ENCODE measurements at regions not wholly inside any gene's neighbourhood (a gene's known extent, or its start where the extent isn't known, plus 50 kb on each side); places are given as distances from the start of the nearest gene placed in this dataset.

DNA sequence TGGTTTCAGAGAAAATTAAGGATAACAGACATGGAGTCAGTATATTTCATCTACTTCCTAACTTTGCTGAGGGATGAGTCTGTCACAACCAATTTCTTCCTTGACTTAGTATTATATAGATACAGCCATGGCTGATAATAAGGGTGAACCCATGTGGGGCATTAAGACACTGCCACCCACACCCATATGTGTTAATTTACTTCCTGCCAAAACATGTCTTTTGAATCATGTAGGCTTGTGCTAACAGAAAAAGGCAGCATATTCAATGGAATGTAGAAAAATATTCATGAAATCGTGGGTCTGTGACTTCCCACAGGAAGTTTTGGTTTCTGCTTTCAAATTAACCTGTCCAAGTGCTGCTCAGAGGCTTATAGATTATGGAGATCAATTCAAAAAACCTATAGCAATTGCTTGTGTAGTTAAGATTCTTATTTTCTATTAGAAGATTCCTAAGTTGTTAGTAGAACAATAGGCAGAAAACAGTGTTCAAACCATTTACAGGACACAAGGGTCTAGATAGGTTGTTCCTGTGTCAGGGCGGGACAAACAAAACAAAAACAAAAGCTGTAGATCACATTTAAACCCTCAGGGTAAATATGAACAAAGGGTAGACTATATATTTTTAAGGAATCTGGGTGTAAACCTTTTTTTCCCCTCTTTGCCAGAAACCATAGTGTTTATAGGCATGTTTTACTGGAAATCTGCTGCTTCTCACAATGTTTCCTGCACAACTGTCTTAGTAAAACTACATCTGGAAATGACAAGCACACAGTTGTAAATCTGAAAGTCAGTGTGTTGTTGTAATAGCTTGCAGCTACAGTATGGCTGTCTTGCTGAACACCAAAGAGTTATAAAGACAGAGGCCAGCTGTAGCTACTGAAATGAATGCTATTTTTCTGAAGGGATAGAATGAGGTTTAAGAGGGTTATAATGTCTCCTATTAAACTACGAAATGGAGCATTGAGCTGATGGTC is 691.2 kb downstream of the EPHA4 start:
- no peaks in the 10 kb centered on the region for H3K36me3 ChIP-seq (ENCODE audit: insufficient read depth)
- H3K27ac ChIP-seq (ENCODE audit: low read depth): no peak overlapping the region
- no peaks in the 10 kb centered on the region for H3K4me1 ChIP-seq (ENCODE audit: insufficient read depth)
- no peak for DNase-seq (ENCODE audit: extremely low spot score)
- WGBS: 62% methylated on average over 3 of the region's 3 CpGs
- no peak overlapping the region for H3K4me3 ChIP-seq (ENCODE audit: low read depth, low read length)

DNA sequence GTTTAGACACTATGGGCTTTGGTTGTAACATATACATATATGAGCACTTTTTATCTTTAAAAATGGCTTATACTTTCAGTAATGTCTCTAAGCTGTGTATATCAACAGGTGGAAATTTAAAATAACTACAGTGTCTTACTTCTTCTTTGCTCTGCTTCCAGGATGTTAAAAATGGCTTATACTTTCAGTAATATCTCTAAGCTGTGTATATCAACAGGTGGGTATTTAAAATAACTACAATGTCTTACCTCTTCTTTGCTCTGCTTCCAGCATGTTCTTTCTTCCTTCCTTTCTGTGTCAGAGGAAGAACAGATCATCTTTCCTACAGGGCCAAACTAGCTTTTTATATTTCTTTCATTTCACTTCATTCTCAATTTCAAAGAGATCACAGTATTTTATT is 689.6 kb downstream of the EPHA4 start:
- Histone ChIP-seq H3K36me3 (ENCODE audit: insufficient read depth) (no peaks in the 10 kb centered on the region), H3K27ac (ENCODE audit: low read depth) (no peak overlapping the region), H3K4me3 (ENCODE audit: low read depth, low read length) (no peak overlapping the region), H3K4me1 (ENCODE audit: insufficient read depth) (no peaks in the 10 kb centered on the region)
- no peak for DNase-seq (ENCODE audit: extremely low spot score)

DNA sequence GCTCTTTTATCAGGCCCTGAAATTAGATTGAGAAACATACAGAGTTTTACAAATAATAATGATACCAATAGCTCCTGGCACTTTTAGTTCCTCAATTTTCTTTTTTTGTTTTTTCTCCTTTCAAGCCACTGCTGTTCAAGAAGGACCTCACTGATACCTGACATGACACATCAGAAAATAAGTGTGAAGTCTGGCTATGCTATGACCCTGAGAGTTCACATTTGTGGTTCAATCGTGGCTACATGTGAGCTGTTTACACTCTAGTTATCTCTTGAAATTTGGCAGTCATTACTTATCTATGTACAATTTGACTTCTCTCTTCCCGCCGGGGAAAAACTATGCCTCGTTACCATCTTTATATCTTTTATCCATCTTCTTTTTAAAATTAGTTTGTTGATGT is 686.5 kb downstream of the EPHA4 start:
- no peak for DNase-seq (ENCODE audit: extremely low spot score)
- Histone ChIP-seq H3K4me1 (ENCODE audit: insufficient read depth) (no peaks in the 10 kb centered on the region), H3K36me3 (ENCODE audit: insufficient read depth) (no peaks in the 10 kb centered on the region), H3K27ac (ENCODE audit: low read depth) (no peak overlapping the region), H3K4me3 (ENCODE audit: low read depth, low read length) (no peak overlapping the region)
- 75% methylated on average over 4 of the region's 4 CpGs for WGBS

DNA sequence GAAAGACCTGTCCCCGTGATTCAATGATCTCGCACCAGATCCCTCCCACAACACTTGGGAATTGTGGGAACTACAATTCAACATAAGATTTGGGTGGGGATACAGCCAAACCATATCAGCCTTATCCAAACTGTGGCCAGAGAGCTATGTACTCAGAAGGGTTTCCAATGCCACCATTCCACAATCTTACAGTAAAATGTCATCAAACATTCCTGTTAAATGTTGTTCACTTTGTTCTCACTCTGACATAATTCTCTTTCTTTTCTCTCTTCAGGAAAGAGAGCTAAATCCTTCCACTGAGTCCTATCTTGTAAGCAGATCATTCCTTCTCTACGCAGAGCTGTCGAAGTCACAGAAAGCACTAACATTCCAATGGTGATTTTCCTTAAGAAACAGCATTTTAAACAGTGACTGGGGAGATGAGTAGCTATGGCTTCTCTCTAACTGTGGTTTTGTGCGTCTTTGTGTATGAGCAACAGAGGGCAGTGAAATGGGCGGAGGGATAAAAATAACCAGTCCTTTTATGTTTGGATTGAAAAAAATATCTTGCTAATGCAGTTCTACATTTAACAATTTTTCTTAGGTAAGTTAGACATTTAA is 684.7 kb downstream of the EPHA4 start:
- no peak for DNase-seq (ENCODE audit: extremely low spot score)
- Histone ChIP-seq H3K36me3 (ENCODE audit: insufficient read depth) (no peaks in the 10 kb centered on the region), H3K27ac (ENCODE audit: low read depth) (no peak overlapping the region), H3K4me3 (ENCODE audit: low read depth, low read length) (no peak overlapping the region), H3K4me1 (ENCODE audit: insufficient read depth) (no peaks in the 10 kb centered on the region)
- WGBS: 89% methylated on average over 6 of the region's 6 CpGs

DNA sequence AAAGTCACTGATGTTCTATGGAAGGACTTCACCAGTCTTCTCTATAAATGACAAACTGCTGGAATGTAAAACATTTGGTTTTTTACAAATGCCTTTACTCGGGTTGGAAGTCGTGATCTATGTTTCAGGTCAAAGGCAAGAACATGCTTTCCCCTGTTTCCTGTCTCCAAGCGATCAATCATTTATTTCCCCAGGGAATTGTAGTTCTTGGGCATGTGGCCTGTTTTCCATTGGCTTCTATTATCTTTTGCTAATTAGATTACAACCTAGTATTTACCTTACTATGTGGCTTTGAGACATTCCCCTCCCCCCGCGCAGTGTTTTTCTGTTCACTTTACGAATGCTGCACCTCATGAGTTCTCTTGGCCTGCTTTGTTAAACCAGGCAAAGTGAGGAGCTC is 684.2 kb downstream of the EPHA4 start:
- no peaks in the 10 kb centered on the region for H3K4me1 ChIP-seq (ENCODE audit: insufficient read depth)
- H3K4me3 ChIP-seq (ENCODE audit: low read depth, low read length): no peak overlapping the region
- no peak for DNase-seq (ENCODE audit: extremely low spot score)
- H3K36me3 ChIP-seq (ENCODE audit: insufficient read depth): no peaks in the 10 kb centered on the region
- no peak overlapping the region for H3K27ac ChIP-seq (ENCODE audit: low read depth)
- 77% methylated on average over 6 of the region's 6 CpGs for WGBS

DNA sequence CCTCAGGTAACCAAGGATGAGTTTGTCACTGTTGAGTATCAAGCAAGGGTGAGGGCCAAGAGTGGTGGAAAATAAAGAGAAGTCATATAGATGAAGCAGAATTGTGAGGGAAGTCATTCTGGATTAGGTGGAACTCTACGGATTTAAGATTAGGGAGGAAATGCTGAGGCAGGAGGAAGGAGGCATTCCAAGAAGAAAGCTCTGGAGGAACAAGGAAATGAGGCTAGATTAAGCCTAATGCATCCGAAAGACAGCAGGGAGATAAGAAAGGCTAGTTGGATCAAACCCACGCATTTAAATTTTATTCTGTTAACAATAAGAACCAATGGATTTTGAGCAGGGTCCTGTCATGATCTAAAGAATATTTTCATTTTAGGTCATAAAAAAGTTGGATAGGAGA is 681.2 kb downstream of the EPHA4 start:
- H3K4me1 ChIP-seq (ENCODE audit: insufficient read depth): no peaks in the 10 kb centered on the region
- no peak overlapping the region for H3K4me3 ChIP-seq (ENCODE audit: low read depth, low read length)
- WGBS: 54% methylated on average over 3 of the region's 3 CpGs
- no peaks in the 10 kb centered on the region for H3K36me3 ChIP-seq (ENCODE audit: insufficient read depth)
- no peak for DNase-seq (ENCODE audit: extremely low spot score)
- H3K27ac ChIP-seq (ENCODE audit: low read depth): no peak overlapping the region

DNA sequence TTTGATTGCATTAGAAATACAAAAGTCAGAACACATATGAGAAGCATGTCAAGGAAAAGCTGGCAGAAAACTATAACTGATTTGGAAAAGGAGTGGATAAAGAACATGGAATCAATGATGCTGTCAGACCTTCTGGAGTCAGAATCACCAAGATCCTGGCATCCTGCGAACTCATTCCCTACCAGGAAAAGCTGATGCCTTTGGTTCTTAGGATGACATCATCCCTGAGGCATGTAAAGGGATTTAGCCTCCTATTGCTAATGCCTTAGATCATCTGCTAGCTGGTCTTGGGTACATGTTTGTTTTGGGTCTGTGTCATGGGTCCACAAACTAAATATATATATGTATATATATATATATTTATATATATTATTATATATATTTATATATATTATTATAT is 680.7 kb downstream of the EPHA4 start:
- no peak for DNase-seq (ENCODE audit: extremely low spot score)
- Histone ChIP-seq H3K36me3 (ENCODE audit: insufficient read depth) (no peaks in the 10 kb centered on the region), H3K4me1 (ENCODE audit: insufficient read depth) (no peaks in the 10 kb centered on the region), H3K4me3 (ENCODE audit: low read depth, low read length) (no peak overlapping the region), H3K27ac (ENCODE audit: low read depth) (no peak overlapping the region)
- WGBS: 57% methylated on average over 1 of the region's 1 CpG

- Histone ChIP-seq H3K4me1 (ENCODE audit: insufficient read depth) (no peaks in the 10 kb centered on the region), H3K4me3 (ENCODE audit: low read depth, low read length) (no peak overlapping the region), H3K36me3 (ENCODE audit: insufficient read depth) (no peaks in the 10 kb centered on the region), H3K27ac (ENCODE audit: low read depth) (no peak overlapping the region)
- 93% methylated on average over 5 of the region's 5 CpGs for WGBS
- no peak for DNase-seq (ENCODE audit: extremely low spot score)
Observed at GRCh38 chr2:220892018-220892634, 680.0 kb downstream of the EPHA4 start.

DNA sequence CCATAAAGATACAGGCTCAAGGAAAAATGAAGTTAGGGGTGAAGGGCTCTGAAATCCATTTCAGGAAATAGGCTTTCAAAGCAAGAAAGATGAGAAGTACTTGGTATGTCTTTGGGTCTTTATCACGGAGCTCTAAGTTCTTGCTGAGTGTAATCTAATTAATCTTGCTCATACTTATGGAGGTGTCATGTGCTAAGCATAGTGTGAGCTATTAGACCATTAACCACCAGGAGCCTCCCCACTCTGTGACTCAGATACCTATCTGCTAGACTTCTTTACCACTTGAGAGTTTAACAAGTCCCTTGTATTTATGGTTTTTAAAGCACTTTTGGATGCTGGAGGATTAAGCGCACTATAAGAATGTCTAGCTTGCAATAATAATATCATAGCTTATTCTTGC is 678.7 kb downstream of the EPHA4 start:
- Histone ChIP-seq H3K36me3 (ENCODE audit: insufficient read depth) (no peaks in the 10 kb centered on the region), H3K4me3 (ENCODE audit: low read depth, low read length) (no peak overlapping the region), H3K27ac (ENCODE audit: low read depth) (no peak overlapping the region), H3K4me1 (ENCODE audit: insufficient read depth) (no peaks in the 10 kb centered on the region)
- no peak for DNase-seq (ENCODE audit: extremely low spot score)
- 79% methylated on average over 2 of the region's 2 CpGs for WGBS

DNA sequence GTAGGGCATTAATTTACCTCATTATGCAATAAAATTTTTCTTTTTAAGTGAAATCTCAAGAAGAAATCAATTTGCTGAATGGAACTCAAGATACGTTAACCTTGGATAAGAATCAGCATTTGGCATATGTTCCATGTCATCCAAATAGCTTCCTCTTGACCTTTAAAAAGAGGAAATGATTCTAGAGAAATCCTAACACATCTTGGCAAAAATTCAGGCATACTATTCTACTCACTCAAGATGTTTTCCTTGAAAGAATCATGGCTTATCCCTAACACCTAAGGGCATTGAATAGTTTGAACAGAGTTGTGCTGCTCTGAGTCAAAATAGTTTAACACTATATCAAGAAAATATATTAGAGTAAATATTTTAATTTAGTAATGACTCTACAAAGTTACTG is 678.0 kb downstream of the EPHA4 start:
- Histone ChIP-seq H3K27ac (ENCODE audit: low read depth) (no peak overlapping the region), H3K4me3 (ENCODE audit: low read depth, low read length) (no peak overlapping the region), H3K4me1 (ENCODE audit: insufficient read depth) (no peaks in the 10 kb centered on the region), H3K36me3 (ENCODE audit: insufficient read depth) (no peaks in the 10 kb centered on the region)
- 57% methylated on average over 1 of the region's 1 CpG for WGBS
- no peak for DNase-seq (ENCODE audit: extremely low spot score)

GRCh38 chr2:220899492-220899891 is 672.6 kb downstream of the EPHA4 start:
- Histone ChIP-seq H3K36me3 (ENCODE audit: insufficient read depth) (no peaks in the 10 kb centered on the region), H3K4me3 (ENCODE audit: low read depth, low read length) (no peak overlapping the region), H3K4me1 (ENCODE audit: insufficient read depth) (no peaks in the 10 kb centered on the region), H3K27ac (ENCODE audit: low read depth) (no peak overlapping the region)
- no peak for DNase-seq (ENCODE audit: extremely low spot score)
- 97% methylated on average over 1 of the region's 1 CpG for WGBS

DNA sequence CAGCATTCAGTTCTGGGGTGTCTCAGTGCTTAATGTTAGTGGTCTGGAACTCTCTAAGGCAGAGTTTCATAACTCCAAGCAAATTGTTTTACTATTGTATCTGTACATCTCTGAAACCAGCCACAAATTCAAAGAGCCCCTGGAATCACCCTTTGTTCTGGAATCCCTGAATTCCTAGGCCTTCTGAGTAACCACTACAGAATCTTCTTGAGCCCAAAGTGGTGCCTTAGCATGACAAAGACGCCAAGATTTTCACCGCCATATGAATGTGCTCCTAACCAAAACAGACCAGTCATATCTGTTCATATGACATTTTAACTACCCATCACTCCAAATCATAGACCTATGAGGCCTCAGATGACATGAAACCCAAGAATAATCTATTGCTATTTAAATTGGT is 668.1 kb downstream of the EPHA4 start:
- DNase-seq (ENCODE audit: extremely low spot score): no peak

DNA sequence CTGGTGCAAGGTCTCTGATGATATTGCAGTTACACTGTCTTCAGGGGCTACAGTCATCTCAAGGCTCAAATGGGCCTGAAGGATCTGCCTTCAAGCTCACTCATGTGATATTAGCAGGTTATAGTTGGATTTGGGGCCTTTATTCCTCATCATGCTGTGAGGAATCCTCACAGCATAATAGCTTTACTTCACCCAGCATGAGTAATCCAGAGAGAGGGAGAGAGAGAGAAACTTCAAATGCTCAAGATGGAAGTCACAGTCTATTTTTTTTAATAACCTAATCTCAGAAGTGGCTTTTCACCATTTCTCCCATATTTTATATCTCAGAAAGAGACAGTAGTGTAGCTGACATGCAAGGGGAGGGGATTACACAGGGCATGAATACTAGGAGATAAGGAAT is 658.7 kb downstream of the EPHA4 start:
- no peak overlapping the region for H3K4me3 ChIP-seq (ENCODE audit: low read depth, low read length)
- no peaks in the 10 kb centered on the region for H3K4me1 ChIP-seq (ENCODE audit: insufficient read depth)
- no peak overlapping the region for H3K27ac ChIP-seq (ENCODE audit: low read depth)
- no peak for DNase-seq (ENCODE audit: extremely low spot score)
- no peaks in the 10 kb centered on the region for H3K36me3 ChIP-seq (ENCODE audit: insufficient read depth)

More for the DNA sequence above, 668.1 kb downstream of the EPHA4 start:
- H3K27ac ChIP-seq (ENCODE audit: low read depth): no peak overlapping the region
- no peak overlapping the region for H3K4me3 ChIP-seq (ENCODE audit: low read depth, low read length)
- H3K4me1 ChIP-seq (ENCODE audit: insufficient read depth): no peaks in the 10 kb centered on the region
- no peaks in the 10 kb centered on the region for H3K36me3 ChIP-seq (ENCODE audit: insufficient read depth)
- 97% methylated on average over 2 of the region's 2 CpGs for WGBS

DNA sequence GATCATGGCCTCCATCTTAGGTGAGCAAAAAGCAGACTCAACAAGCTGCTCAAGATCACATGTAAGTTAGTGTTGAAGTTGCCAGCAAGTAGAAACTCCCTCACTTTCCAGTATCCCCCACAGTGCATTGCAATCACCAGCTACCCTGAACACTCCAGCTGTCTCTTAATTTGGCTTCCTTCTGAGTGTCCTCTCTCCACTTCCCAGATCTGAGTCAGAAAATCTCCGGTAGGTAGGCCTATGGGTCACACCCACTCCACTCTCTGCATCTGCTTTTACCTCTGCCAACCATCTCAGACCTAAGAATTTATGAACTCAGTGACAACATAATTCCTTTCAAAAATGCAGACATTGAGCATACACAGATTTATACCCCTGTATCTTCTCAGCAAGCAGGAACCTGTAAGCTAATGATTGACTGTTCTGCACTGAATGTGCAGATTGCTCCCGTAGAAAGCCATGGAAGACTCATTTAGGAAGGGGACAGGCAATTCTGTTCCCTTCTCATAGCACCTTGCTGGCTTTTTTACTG is 656.9 kb downstream of the EPHA4 start:
- H3K36me3 ChIP-seq (ENCODE audit: insufficient read depth): no peaks in the 10 kb centered on the region
- H3K4me3 ChIP-seq (ENCODE audit: low read depth, low read length): no peak overlapping the region
- no peaks in the 10 kb centered on the region for H3K4me1 ChIP-seq (ENCODE audit: insufficient read depth)
- H3K27ac ChIP-seq (ENCODE audit: low read depth): no peak overlapping the region
- no peak for DNase-seq (ENCODE audit: extremely low spot score)
- 73% methylated on average over 2 of the region's 2 CpGs for WGBS
